ENCODE measurements at regions not wholly inside any gene's neighbourhood (a gene's known extent, or its start where the extent isn't known, plus 50 kb on each side); places are given as distances from the start of the nearest gene placed in this dataset.

DNA sequence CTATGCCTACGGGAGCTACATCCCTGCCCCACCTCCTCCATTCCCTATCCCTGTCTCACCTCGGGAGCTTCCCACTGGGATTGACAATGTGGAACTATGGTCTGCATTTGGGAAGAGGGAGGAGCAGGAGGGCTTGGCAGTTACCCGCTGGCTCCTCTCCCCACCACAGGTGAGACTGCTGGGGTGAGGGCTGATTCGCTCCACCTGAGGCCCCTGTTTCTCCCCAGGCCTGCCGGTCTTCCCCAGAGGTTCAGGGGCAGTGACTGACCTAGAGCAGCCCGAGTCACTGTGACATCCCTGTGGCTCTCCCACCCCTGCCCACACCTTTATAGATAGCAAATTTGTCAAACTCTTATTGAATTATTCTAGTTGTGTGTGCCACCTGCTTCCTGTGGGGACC lies 252.6 kb downstream of the GLRX3 start:
- TF ChIP-seq, protein P1, sequence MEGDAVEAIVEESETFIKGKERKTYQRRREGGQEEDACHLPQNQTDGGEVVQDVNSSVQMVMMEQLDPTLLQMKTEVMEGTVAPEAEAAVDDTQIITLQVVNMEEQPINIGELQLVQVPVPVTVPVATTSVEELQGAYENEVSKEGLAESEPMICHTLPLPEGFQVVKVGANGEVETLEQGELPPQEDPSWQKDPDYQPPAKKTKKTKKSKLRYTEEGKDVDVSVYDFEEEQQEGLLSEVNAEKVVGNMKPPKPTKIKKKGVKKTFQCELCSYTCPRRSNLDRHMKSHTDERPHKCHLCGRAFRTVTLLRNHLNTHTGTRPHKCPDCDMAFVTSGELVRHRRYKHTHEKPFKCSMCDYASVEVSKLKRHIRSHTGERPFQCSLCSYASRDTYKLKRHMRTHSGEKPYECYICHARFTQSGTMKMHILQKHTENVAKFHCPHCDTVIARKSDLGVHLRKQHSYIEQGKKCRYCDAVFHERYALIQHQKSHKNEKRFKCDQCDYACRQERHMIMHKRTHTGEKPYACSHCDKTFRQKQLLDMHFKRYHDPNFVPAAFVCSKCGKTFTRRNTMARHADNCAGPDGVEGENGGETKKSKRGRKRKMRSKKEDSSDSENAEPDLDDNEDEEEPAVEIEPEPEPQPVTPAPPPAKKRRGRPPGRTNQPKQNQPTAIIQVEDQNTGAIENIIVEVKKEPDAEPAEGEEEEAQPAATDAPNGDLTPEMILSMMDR (conservative IDR thresholded peaks at IDR 0.05) = no peak
- no peak for TF ChIP-seq ZFX (IDR thresholded peaks at IDR 0.05)
